ENCODE measurements at regions not wholly inside any gene's neighbourhood (a gene's known extent, or its start where the extent isn't known, plus 50 kb on each side); places are given as distances from the start of the nearest gene placed in this dataset.
A peak's percentile ranks its signal among the peaks of the same experiment; 100 is the strongest.

DNA sequence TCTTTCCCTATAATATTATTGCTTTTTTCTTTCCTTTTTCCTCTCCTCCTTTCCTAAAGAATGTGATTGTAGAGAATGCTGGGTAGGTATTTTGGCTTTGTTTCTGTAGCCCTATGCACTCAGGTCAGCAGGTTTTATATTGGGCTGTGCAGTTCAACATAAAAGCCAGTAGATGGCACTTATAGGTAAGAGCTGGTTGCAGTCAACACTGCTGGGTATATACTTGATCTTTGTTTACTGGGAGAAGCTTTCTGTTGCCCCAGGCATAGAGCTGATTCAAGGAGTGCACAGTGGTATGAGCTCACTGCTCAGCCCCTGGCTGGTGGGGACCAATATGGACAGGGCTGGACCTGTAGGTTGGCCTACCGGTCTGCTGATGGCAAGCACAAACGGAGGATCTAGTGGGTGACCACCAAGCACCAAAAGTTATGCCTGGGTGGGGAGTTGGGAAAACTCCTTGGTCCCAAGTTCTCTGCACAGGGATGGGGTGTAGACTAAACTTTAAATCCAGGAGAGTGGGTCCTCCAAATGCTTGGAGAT is 378.9 kb downstream of the PMP22 start:
- peak; percentile 4 for DNase-seq (ENCODE audit: low spot score)

DNA sequence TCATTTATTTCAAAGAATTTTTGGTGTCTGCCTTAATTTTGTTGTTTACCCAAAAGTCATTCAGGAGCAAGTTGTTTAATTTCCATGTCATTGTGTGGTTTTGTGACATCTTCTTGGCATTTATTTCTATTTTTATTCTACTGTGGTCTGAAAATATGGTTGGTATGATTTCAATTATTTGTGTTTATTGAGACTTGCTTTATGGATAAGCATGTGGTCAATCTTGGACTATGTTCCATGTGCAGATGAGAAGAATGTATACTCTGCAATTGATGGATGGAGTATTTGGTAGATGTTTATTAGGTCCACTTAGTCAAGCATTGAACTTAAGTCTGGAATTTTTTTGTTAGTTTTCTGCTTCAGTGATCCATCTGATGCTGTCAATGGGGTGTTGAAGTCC is 383.0 kb downstream of the PMP22 start:
- no peak for DNase-seq (ENCODE audit: low spot score)

DNA sequence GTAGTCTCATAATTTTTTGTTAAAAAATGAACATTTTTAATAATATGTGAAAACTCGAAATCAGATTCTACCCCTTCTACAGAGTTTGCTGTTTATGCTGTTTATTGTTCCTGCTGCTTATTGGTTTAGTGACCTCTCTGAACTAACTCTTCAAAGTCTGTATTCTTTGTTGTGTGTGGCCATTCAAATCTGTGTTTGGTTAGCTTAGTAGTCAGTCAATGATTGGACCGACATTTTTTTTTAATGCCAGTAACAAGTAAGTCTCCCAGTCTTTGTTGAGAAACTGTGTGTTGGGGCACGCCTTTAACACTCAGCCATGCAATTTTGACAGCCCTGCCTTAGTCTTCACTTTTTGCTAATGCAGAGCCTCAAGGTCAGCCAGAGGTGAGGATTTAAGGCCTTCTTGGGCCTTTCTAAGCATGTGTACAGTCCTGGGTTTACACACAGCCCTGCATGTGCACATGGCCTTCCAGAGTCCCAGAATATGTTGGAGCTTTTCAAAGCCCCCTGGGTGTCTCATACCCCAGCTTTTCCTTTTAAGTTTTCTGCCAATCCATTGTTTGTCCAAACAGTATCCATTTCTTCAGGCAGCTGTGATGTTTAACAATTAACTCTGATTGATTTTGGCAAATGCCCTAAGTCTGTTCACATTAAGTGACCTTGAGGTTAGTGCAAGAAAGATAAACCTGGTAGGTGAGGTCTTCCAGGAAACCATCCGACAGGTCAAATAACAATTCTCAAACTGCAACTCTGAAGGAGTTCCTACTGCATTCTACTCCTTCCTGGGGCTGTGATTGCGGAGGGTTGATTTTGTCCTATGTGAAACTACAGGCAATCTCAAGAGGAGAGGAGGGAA is 389.3 kb downstream of the PMP22 start:
- no peak for DNase-seq (ENCODE audit: low spot score)

DNA sequence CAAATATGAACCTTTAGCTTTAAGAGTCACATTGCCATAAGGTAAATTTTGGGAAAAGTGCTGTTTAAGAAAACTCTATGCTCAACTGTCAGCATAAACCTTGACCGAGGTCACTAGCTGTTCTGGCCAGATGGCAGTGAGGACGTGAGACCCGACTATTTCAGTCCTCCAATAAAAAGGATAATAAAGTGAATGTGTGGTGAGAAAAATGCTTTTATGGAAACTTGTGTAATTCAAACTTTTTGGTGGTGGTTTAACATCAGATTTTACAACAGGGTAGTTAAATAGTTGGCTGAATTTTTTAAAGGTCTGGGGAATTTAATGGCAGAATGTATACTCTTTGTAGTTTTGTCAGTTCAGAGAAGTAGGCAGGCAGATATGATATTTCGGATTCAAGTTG is 391.1 kb downstream of the PMP22 start:
- no peak for DNase-seq (ENCODE audit: low spot score)

DNA sequence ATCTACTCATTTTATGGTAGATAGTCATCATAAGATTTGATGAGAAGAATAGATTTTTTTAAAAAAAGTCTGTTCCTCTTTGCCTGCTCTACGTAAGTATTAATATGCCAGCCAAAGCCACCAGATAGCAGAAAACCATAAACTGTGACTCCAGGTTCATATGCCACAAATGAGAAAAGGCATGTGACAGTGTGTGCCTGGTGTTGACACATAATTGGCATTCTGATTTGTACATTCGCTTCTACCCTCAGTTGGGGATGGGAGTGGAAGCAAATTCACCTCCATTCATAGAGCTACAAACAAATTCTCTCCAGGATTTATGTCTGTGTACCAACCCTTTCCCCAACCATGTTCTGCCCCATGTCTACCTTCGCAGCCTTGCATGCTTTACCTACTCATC is 391.6 kb downstream of the PMP22 start:
- no peak for DNase-seq (ENCODE audit: low spot score)

DNA sequence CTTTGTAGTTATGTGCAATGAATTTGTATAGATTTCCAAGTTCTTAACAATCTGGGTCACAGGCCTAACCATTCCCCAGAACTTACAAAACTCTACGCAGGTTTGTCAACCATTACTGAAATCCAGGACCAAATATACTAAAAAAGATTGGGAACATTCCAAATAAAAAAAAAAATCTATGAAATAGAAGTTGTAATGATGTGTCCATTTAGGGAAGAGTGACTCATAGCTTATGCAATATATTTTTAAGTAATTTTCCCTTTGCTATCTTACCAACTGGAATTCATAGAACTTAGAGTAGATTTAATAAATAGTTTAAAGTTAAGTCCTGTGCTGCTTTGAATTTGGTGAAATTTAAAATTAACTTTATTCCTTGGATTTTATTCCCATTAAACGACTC is 393.2 kb downstream of the PMP22 start:
- no peak for DNase-seq (ENCODE audit: low spot score)

DNA sequence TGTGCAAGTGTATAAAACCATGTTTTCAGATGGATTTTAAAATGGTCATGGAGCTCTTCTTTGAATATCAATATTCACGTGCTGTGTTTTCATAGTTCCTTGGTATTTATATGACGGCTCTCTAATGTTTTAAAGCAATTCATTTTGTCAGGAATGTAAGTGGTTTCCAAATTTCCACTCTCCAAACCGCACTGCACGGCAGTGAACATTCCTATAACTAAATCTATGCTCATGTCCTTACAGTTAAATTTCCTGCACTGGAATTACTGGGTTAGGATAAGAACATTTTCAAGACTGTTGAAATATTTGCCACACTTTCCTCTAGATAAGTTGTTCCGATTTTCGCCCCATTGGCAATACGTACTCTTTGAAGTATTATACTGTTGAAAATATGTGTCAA is 398.9 kb downstream of the PMP22 start:
- DNase-seq (ENCODE audit: low spot score) = no peak

DNA sequence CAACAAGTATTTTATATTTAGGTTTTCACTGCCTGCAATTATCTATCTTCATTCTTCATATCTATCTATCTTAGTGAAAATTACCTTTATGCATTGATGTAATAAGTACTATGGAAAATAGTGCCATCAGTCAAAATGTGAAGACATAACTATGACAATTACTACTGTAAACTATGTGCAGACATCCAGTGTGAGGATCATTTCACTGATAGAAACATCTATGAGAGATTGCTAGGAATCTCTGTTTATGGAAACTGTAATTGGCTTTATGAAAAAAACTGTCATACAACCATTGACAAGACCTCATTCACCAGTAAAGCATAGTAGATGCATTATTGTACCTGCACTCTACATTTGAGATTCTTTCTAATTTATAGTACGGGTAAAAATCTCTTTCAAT is 401.0 kb downstream of the PMP22 start:
- DNase-seq (ENCODE audit: low spot score) = no peak

DNA sequence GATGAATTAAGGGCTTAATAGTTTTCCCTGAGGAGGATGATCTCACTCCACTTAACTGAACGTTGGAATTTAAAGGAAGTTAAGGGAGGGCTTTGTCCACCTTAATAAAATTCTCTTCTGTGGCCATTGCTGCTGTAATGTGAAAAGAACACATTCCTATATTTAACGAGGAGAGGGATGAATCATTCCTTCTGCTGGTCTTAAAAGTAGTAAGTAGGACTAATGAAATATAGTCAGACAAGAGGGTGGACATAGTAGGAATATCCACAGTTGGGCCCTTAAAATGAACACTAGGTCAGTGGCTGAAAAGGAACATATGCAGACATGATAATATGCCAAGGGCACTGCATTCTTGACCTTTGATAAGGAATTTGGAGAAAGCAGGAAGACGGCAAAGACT is 405.6 kb downstream of the PMP22 start:
- no peak for DNase-seq (ENCODE audit: low spot score)

DNA sequence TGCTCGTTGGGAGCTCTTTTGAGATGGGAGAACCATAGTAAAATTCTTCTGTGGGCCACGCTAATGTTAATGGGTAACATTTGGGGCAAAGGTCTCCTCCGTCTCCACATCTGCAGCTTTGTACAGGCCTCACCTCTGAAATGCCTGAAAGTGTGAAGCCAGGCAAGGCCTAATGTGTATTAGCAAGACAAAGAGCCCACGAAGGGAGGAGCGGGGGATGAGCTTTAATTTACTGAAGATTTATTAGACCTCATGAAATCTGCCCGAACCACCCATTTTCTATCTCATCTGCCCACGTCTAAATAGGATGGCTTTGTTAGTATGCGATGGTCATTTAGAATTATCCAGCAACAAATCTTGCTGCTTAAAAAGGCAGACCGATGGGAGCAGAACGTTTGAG is 408.9 kb downstream of the PMP22 start:
- DNase-seq (ENCODE audit: low spot score) = no peak

DNA sequence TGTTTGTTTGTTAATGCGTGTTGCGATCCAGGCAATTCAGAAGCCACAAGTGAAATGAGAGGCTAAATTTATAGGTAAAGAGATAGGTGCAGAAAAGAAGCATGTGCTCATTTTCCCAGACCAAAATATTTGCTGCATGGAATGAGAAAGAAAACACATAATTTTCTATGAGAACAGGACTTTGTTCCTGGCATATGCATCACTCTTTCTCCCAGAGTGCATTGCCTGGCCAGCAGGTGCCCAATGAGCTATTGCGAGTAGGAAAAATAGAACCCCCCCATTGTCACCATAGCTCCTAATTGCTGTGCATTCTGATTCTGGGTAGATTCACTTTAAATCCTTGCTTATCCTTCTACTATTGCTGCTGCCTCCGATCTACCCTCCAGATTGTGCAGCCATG is 410.4 kb downstream of the PMP22 start:
- DNase-seq (ENCODE audit: low spot score) = no peak

DNA sequence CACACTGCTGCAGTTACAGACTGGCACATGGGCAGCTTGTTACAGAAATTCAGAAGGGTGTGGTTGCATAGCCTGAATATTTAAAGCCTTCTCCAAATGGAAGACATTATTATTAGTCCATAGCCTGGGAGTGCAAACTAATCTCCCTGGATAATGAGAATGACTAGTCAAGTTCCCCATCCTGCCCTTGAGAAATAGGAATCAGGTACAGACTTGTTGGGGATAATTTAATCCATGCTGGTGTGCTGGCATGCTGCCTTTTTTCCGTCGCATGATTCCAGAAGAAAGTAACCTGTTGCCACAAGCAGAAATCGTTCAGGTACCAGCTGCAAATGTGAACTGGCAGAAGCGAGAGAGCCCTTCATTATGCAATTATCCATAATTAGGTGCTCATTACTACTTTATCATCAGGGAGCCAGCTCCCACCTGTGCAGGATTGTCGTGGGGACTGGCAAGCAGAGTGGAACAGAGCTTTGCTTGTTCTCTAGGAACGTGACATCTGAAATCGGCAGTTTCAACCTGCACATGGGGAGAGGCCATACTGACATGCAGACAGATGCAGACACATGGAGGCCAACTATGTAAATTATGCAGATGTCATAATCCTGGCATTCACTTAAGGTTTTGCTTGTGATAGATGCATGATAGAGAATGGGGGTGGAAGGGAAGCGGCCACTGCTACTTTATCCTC is 419.4 kb downstream of the PMP22 start:
- no peak for DNase-seq (ENCODE audit: low spot score)

DNA sequence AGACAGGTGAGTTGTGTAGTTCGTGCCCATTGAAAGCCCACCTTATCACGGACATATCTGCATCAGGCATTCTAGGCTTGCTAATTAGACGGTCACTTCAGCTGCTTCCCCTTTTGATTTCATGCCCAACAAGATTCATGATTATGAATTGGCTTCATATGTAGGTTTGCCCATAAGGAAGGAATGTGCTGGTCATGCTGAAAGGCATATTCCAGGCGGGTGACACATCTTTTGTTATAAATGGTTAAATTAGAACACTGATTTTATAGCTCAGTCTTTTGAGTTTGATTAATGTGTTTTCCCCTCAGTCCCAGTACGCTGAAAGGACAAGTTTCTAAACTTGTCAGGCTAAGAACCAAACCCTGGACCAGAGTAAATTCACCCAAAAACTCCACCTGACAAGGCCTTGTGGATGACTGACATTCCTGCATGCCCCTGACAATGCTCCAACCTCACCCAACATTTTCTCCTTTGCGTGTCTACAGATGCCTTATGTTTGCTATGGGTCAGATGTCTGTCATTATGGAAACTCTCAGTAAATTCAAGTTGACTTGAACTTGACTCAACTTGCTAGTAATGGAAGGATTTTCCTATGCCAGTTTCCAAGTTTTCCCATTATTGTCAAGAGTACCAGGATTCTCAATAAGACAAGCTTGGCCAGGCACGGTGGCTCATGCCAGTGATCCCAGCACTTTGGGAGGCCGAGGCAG is 421.9 kb downstream of the PMP22 start:
- DNase-seq (ENCODE audit: low spot score) = no peak

DNA sequence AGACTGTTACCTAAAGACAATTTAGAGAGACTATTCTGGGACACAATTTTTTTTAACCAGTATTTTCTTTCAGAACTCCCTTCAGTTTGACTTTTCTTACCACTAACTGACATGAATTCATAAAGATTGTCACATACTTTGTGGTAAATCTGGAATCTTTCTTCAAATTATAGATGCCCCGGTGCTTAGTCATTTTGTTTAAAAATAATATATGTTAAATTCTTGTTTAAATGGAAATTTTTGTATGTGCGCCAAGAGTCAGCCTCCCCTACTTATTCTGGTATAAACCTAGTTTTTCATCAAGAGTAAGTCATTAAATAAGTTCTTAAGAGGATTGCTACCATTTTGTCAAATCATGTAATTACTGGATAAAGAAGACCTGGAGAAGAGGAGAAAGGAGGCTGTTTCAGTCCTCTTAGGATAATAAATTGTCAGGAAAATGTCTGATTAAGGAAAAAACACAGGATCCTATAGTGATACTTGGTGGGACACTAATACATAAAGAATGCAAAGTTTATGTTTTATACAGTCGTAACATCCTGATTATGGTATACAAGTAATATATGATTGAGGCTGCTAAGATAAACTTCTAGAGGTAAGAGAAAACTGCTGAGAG is 424.4 kb downstream of the PMP22 start:
- DNase-seq (ENCODE audit: low spot score) = no peak

DNA sequence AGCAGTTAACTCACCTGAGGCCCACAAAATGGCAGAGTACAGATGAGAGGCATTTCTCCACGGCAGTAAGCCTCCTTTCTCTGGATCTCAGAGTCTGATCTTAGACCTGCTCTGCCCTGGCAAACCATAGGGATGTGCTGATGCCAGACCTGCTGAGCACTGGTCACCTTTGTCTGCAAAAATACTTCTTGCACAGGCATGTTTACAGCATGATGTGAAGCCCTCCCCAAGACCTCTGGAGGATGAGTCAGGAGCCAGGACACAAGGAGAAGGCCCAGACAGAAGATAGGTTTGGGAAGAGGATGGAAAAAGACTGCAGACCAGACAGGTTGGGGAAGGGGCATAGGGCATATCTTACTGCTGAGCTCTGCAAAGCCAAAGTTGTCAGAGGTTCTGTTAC is 426.6 kb downstream of the PMP22 start:
- no peak for DNase-seq (ENCODE audit: low spot score)

DNA sequence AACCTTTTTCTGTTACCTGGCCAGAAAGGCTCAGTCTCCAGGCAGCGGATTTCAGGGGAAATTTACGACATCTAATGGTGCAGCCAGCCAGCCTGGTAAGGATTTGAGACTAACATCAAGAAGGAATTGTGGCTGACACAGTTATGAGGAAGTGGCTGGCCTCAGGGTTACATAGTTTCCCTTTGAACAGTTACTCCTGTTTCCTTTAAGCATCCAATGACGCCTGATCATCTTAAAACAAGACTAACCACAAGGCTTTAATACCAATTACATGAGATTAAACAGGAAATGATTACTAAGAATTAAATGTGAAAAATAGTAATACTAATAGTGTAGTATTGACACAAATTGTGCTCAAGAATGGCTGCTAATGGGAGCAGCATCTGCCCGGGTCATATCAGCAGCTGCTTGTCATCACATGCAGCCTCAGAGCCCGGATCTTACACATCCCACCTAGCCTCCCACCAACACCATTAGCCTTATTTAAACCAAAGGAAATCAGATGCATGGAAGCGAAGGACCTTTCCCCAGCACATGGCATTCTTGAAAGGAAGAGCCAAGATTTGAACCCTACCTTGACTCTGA is 431.8 kb downstream of the PMP22 start:
- DNase-seq (ENCODE audit: low spot score) = no peak

DNA sequence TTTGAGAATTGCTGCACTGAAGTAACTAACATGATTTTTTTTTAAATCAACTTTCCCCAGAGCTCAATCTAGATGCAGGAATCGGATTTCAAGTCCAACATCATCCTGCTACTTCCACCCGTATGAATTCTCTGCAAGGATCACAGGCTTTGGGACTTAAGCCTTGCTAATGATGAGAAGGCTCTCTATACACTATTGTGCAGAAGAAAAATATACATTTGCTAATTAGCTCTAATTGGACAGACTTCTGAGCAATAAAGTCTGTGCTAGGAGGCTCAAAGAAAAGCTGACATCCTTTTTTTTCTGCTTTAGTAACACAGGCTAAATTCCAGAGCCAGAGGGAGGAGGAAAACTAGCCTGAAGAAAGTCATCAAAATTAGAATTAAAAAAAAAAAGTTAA is 433.6 kb downstream of the PMP22 start:
- DNase-seq (ENCODE audit: low spot score) = no peak

DNA sequence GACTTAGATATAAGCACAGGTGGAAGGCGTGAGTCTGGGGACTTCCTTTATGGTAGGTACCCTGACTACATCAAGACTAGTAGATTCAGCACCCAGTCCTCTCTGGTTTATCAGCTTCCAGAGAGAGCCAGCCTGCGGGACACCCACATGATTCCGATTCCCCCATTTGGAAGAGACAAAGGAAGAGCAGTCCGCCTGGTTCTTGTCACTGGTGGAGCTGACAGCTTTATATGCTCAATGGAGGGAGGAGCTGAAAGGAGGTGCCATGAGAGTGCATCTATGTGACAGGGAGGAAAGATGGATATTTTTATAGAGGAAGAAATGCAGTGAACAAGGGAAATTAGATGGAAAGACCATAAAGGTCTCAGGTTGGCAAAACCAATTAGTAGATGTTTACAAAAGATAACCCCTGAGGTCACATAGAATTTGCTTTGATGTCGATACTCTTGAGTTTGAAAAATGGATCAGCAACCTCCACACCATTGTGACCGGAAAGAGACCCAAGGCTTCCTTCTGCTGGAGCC is 437.7 kb downstream of the PMP22 start:
- no peak for DNase-seq (ENCODE audit: low spot score)

DNA sequence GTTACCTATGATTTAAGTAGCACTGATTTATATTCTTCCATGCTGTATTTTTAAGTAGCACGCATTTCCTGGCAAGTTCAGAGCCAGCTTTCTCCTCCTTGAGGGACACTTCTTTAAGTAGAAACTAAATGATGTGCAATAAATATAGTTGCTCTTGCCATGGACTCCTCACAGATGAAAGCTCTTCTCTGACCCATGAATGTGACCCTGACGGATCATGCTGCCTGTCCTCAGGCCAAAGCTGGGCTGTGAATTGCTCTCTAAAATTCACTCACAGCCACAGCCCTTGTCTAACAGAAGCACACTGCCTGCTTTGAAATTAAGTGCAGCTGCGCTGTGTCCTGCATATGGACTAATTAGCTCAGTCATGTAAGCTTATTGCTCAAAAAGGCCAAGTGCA is 438.8 kb downstream of the PMP22 start:
- no peak for DNase-seq (ENCODE audit: low spot score)

DNA sequence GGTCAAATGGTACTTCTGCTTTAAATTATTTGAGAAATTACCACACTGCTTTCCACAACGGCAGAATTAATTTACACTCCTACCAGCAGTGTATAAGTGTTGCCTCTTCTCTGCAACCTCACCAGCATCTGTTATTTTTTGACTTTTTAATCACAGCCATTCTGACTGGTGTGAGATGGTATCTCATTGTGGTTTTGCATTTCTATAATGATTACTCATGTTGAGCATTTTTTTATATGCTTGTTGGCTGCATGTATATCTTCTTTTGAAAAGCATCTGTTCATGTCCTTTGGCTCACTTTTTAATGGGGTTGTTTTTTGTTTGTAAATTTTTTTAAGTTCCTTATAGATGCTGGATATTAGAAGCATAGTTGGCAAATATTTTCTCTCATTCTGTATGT is 446.7 kb downstream of the PMP22 start:
- DNase-seq (ENCODE audit: low spot score) = no peak

DNA sequence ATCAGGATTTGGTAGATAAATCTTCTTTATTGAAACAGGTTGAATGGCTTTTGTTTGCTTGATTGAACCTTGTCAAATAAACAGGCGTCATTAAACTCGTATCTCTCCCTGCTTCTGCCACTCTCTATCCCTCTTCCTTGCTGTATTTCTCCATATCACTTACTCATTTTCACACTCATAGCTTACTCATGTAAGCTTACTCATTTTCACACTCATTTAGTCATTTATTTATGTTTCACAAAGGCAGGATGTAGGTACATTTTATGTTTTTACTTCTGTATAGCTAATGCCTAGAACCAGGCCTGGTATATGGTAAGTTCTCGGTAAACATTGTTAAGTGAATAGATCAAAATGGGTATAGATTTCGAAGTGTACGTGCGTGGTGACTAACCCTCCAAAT is 450.0 kb downstream of the PMP22 start:
- DNase-seq (ENCODE audit: low spot score) = no peak
